Heart right ventricle (tissue), 16 donors: ENCODE measurements at regions not wholly inside any gene's neighbourhood (a gene's known extent, or its start where the extent isn't known, plus 50 kb on each side); places are given as distances from the start of the nearest gene placed in this dataset.
"Not testable (repeated sequence)": the region's sequence is repeated elsewhere in the genome, so short reads cannot be mapped to it uniquely, and the experiment has no call there.

Experiments used
- ATAC-seq, 8 donors: fragments of 200-7000 bp; cut with Tn5 transposase; one replicate each; pipeline ENCODE4 v1.9.1; 2020; ENCODE audit warnings: mild to moderate bottlenecking in 8 of 8, moderate library complexity in 8 of 8, moderate number of reproducible peaks in 1 of 8
- DNase-seq, 2 donors: peaks; one replicate each; pipeline ENCODE4 v3.0.0-alpha.2; 2020
- H3K27ac ChIP-seq, 10 donors: fragments of 200-600 bp; sonication (generic) in 2 of 10; one replicate each; pipeline versions ENCODE4 v1.5.0 to v1.8.0; 2020 to 2022; ENCODE audit warnings: mild to moderate bottlenecking in 3 of 10
- H3K27me3 ChIP-seq, 7 donors: fragments of 200-600 bp; one replicate each; pipeline ENCODE4 v1.8.0; 2021 to 2022; ENCODE audit warnings: mild to moderate bottlenecking in 2 of 7
- H3K36me3 ChIP-seq, 9 donors: fragments of 200-600 bp; sonication (generic) in 1 of 9; one replicate each; pipeline versions ENCODE4 v1.5.0 to v1.8.0; 2020 to 2022; ENCODE audit warnings: mild to moderate bottlenecking in 2 of 9
- H3K4me1 ChIP-seq, 9 donors: fragments of 200-600 bp; sonication (generic) in 1 of 9; one replicate each; pipeline versions ENCODE4 v1.5.0 to v1.8.0; 2020 to 2022; ENCODE audit warnings: mild to moderate bottlenecking in 4 of 9
- H3K4me3 ChIP-seq, 10 donors: fragments of 200-600 bp; sonication (generic) in 2 of 10; one replicate each; pipeline versions ENCODE4 v1.5.0 to v1.8.0; 2020 to 2022; ENCODE audit warnings: mild to moderate bottlenecking in 7 of 10, moderate library complexity in 2 of 10
- H3K9me3 ChIP-seq, 11 donors: fragments of 200-600 bp in 10 of 11; sonication (generic) in 2 of 11; one replicate each; pipeline versions ENCODE4 v1.5.0 to v1.8.0; 2013 to 2022; ENCODE audit warnings: mild to moderate bottlenecking in 2 of 11, control low read depth in 1 of 11, moderate library complexity in 1 of 11
- CTCF ChIP-seq, 9 donors: fragments of 200-600 bp; sonication (generic) in 2 of 9; IDR thresholded peaks; one replicate each; pipeline versions ENCODE4 v1.5.0 to v1.8.0; 2021 to 2022; ENCODE audit warnings: antibody characterized with exemption in 9 of 9, mild to moderate bottlenecking in 5 of 9, moderate library complexity in 1 of 9
- WGBS, 2 donors: extraction: QIAGEN DNeasy Blood & Tissue Kit; methylation state at CpG; one replicate each; pipeline ENCODE4 v1.1.7; 2013; ENCODE audit warnings: inconsistent platforms in 1 of 2; 5-methylcytosine and 5-hydroxymethylcytosine counted together
- intact Hi-C, 10 donors: fragments of 100-400 bp; cut with DNase I; formaldehyde crosslinking; loops; one replicate each; pipeline versions ENCODE4 v1.11.1 to v1.14.2; 2022
- donor health status: Arrhythmogenic right ventricular cardiomyopathy.
- donor health status: ischemic (EF 13 %, LVEDD 7.1; RV severe dilation, severe dysfunction).
- donor health status: healthy with polysubstance abuse.
- donor health status: DM: no; HTN: yes; CAD: no.
- donor health status: DM: no; HTN: no; CAD: no.
- donor health status: ischemic (EF 25% LVEDD 6.9; RV normal size, moderate dysfunction).
- donor health status: ischemic (EF 25% LVEDD 5.7; RV mildly dilated, moderate dysfunction).
- donor health status: healthy.
- donor health status: DM: yes; HTN: yes; CAD: no.
- donor health status: Ischemic cardiomyopathy.
- donor health status: ischemic (EF 35%, LVEDD 5.7; RV mildly dilated, moderate dysfunction).
- donor health status: nonischemic (EF 11% LVEDD 7.7; RV severe dilation, severe dysfunction).
- donor health status: DM: yes; HTN: yes; CAD: no.
- donor health status: PGD.
- donor health status: ischemic (EF 29% LVEDD 5.4; RV normal size, mild dysfunction).
- donor health status: nonischemic (EF 23%, LVEDD 6.1; RV moderate dilation, normal function).

GRCh38 chr6:68069921-68070710 is 565.0 kb upstream of the ADGRB3 start:
- intact Hi-C loops, result no loop called here
- Histone ChIP-seq H3K4me3 (no peak overlapping the region), H3K4me1 (no peaks in the 10 kb centered on the region), H3K27ac (no peak overlapping the region), H3K27me3 (no peaks in the 10 kb centered on the region), H3K9me3 (no peaks in the 10 kb centered on the region), H3K36me3 (no peaks in the 10 kb centered on the region)
- ATAC-seq, result no peak
- TF ChIP-seq CTCF (IDR thresholded peaks at IDR 0.05), result no peak
- 23 to 30% methylated on average over 5 of the region's 5 CpGs for WGBS, 2 donors
- DNase-seq, result no peak

GRCh38 chr6:68059899-68060298 is 575.2 kb upstream of the ADGRB3 start:
- H3K4me3 ChIP-seq, result peak overlapping the region in 3 of 10 donors; percentile 5 to 18 (median 17)
- WGBS, 2 donors, result 45 to 48% methylated on average over 4 of the region's 4 CpGs

GRCh38 chr6:68059261-68059660 is 575.8 kb upstream of the ADGRB3 start:
- peaks cover 0 to 27% (median 0%) of the 10 kb centered on the region in 11 donors for H3K9me3 ChIP-seq
- H3K27ac ChIP-seq, result peak overlapping the region in 1 of 10 donors; percentile 15
- intact Hi-C loops, result no loop called here
- no peak overlapping the region for H3K4me3 ChIP-seq
- WGBS, 2 donors, result 89 to 92% methylated on average over 1 of the region's 1 CpG
- H3K27me3 ChIP-seq, result no peaks in the 10 kb centered on the region
- TF ChIP-seq CTCF (IDR thresholded peaks at IDR 0.05), result no peak
- H3K36me3 ChIP-seq, result no peaks in the 10 kb centered on the region
- ATAC-seq, result no peak
- H3K4me1 ChIP-seq, result no peaks in the 10 kb centered on the region
- DNase-seq, result no peak

More at GRCh38 chr6:68059899-68060298, 575.2 kb upstream of the ADGRB3 start:
- Histone ChIP-seq H3K9me3 (peaks cover 0 to 27% (median 0%) of the 10 kb centered on the region in 11 donors), H3K4me1 (no peaks in the 10 kb centered on the region), H3K27me3 (no peaks in the 10 kb centered on the region), H3K27ac (peak overlapping the region in 1 of 10 donors; percentile 15), H3K36me3 (no peaks in the 10 kb centered on the region)
- DNase-seq, result no peak
- ATAC-seq, result no peak
- TF ChIP-seq CTCF (IDR thresholded peaks at IDR 0.05), result no peak
- intact Hi-C loops, result no loop called here

GRCh38 chr6:68056596-68056995 is 578.5 kb upstream of the ADGRB3 start:
- H3K4me3 ChIP-seq, H3K36me3 ChIP-seq, ATAC-seq, H3K4me1 ChIP-seq, H3K27me3 ChIP-seq, DNase-seq, H3K27ac ChIP-seq, intact Hi-C loops: not testable (repeated sequence)
- 82 to 88% methylated on average over 1 of the region's 1 CpG for WGBS, 2 donors
- H3K9me3 ChIP-seq, result peaks cover 0 to 23% (median 0%) of the 10 kb centered on the region in 11 donors

- DNase-seq (no peak), ATAC-seq (no peak)
- no peak overlapping the region for H3K4me3 ChIP-seq
- no peaks in the 10 kb centered on the region for H3K36me3 ChIP-seq
- H3K4me1 ChIP-seq, result no peaks in the 10 kb centered on the region
- H3K27ac ChIP-seq, result no peak overlapping the region
- WGBS, 2 donors, result 40 to 48% methylated on average over 1 of the region's 1 CpG
- H3K27me3 ChIP-seq, result no peaks in the 10 kb centered on the region
- intact Hi-C loops, result no loop called here
- no peak for TF ChIP-seq CTCF (IDR thresholded peaks at IDR 0.05)
- peaks cover 0 to 23% (median 0%) of the 10 kb centered on the region in 11 donors for H3K9me3 ChIP-seq
Observed at GRCh38 chr6:68054756-68055155, 580.3 kb upstream of the ADGRB3 start.
